Caco-2 (cell line): ENCODE measurements at regions not wholly inside any gene's neighbourhood (a gene's known extent, or its start where the extent isn't known, plus 50 kb on each side); places are given as distances from the start of the nearest gene placed in this dataset.

Experiments
- BruUV-seq: library from RNA; stranded (reverse); fragments of 400-500 nt; replicated peaks from 2 replicates; lab custom pipeline; 2021; lab: Mats Ljungman, UMichigan
- CTCF ChIA-PET: fragments of 300-600 bp; sonication (Branson Sonifier 250); formaldehyde crosslinking; loops from one replicate; lab custom pipeline; 2022; ENCODE audit warnings: antibody characterized with exemption; lab: Charles Lee
- POLR2A ChIA-PET: fragments of 300-600 bp; sonication (Branson Sonifier 250); formaldehyde crosslinking; loops from one replicate; lab custom pipeline; 2022; ENCODE audit warnings: antibody characterized with exemption; lab: Charles Lee
- DNase-seq, 2 experiments: peaks; one replicate each; pipeline versions ENCODE4 v3.0.0 to v3.0.0-alpha.2; 2020 to 2022
- H3K27me3 ChIP-seq: replicated peaks from 2 replicates; pipeline ENCODE4 v1.6.0; 2011; ENCODE audit warnings: low read length; ENCODE audit not compliant: control insufficient read depth, insufficient read depth
- H3K36me3 ChIP-seq: 2 replicates; pipeline ENCODE4 v1.5.1; 2011; ENCODE audit warnings: low read length; ENCODE audit not compliant: control insufficient read depth, insufficient read depth
- H3K4me1 ChIP-seq: fragments of 250-450 bp; sonication (Bioruptor Pico); 2 replicates; pipeline ENCODE4 v1.5.1; 2020; ENCODE audit warnings: mild to moderate bottlenecking
- H3K4me3 ChIP-seq: 2 replicates; pipeline ENCODE4 v1.5.1; 2011; ENCODE audit warnings: low read depth, mild to moderate bottlenecking, control low read depth, low read length
- H3K9me3 ChIP-seq: fragments of 250-450 bp; sonication (Bioruptor Pico); 2 replicates; pipeline ENCODE4 v1.5.1; 2020; ENCODE audit warnings: mild to moderate bottlenecking, moderate library complexity
- H3K27ac Mint-ChIP-seq: one replicate; pipeline ENCODE4 v1.8.0; 2022; ENCODE audit warnings: mixed read lengths; ENCODE audit not compliant: unreplicated experiment
- H3K27me3 Mint-ChIP-seq: one replicate; pipeline ENCODE4 v1.8.0; 2022; ENCODE audit warnings: mixed read lengths; ENCODE audit not compliant: insufficient read depth, unreplicated experiment
- H3K36me3 Mint-ChIP-seq: one replicate; pipeline ENCODE4 v1.8.0; 2022; ENCODE audit warnings: mild to moderate bottlenecking, mixed read lengths; ENCODE audit not compliant: insufficient read depth, unreplicated experiment
- H3K4me1 Mint-ChIP-seq: one replicate; pipeline ENCODE4 v1.8.0; 2022; ENCODE audit warnings: low read depth, mixed read lengths; ENCODE audit not compliant: unreplicated experiment
- H3K4me3 Mint-ChIP-seq: one replicate; pipeline ENCODE4 v1.8.0; 2022; ENCODE audit warnings: mild to moderate bottlenecking, moderate library complexity, mixed read lengths; ENCODE audit not compliant: unreplicated experiment
- H3K9me3 Mint-ChIP-seq: one replicate; pipeline ENCODE4 v1.8.0; 2022; ENCODE audit warnings: mixed read lengths; ENCODE audit not compliant: unreplicated experiment
- intact Hi-C: fragments of 100-400 bp; cut with micrococcal nuclease; formaldehyde crosslinking; loops from one replicate; pipeline ENCODE4 v1.10.0; 2022; ENCODE audit not compliant: unreplicated experiment
- TF ChIP-seq, protein P1 (sequence below), 2 experiments: fragments of 200-600 bp in 1 of 2; IDR thresholded peaks; 1 replicate in 1 of 2; 2 replicates in 1 of 2; pipeline versions ENCODE4 v1.5.1 to v1.8.0; 2011 to 2022; ENCODE audit warnings: antibody characterized with exemption in 1 of 2, control low read depth in 1 of 2, inconsistent platforms in 1 of 2, low read depth in 1 of 2, low read length in 1 of 2, mild to moderate bottlenecking in 1 of 2, moderate library complexity in 1 of 2; ENCODE audit not compliant: insufficient read depth in 1 of 2, severe bottlenecking in 1 of 2, unreplicated experiment in 1 of 2

DNA sequence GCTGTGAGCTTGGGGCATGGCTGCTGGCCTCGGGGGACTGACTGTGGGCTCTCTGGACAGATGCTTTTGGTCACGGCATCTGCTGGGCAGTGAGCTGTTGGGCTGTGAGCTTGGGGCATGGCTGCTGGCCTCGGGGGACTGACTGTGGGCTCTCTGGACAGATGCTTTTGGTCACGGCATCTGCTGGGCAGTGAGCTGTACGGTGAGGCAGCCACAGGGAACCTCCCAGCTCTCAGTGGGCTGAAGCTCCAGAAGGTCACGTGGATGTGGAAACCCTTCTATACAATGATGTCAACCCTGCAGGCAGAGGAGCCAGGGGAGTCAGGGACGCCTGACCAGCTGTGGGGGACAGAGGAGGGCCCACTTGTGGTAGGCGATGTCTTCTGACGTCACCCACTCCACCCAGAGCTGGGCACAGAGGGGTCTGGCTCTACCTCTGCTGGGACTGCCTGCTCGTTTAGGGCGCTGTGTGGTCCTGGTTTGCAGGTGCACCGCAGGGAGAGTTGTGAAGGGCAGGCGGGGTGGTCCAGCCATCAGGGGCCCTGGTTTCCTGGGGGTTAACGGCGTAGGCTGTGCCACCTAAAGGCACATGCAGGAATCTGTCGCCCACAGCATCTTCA, 1331.3 kb downstream of the BRD1 start:
- Histone ChIP-seq H3K4me3 (no peak overlapping the region), H3K27me3 (no peaks in the 10 kb centered on the region), H3K4me1 (no peaks in the 10 kb centered on the region), H3K9me3 (no peaks in the 10 kb centered on the region), H3K36me3 (no peaks in the 10 kb centered on the region)
- POLR2A ChIA-PET: no interaction called here
- no peak overlapping the region for H3K27ac Mint-ChIP-seq
- H3K9me3 Mint-ChIP-seq: no peaks in the 10 kb centered on the region
- DNase-seq: no peak
- BruUV-seq: no TSS peak
- intact Hi-C loops: no loop called here
- no peaks in the 10 kb centered on the region for H3K4me1 Mint-ChIP-seq
- H3K36me3 Mint-ChIP-seq: peaks cover 7% of the 10 kb centered on the region
- TF ChIP-seq, protein P1, sequence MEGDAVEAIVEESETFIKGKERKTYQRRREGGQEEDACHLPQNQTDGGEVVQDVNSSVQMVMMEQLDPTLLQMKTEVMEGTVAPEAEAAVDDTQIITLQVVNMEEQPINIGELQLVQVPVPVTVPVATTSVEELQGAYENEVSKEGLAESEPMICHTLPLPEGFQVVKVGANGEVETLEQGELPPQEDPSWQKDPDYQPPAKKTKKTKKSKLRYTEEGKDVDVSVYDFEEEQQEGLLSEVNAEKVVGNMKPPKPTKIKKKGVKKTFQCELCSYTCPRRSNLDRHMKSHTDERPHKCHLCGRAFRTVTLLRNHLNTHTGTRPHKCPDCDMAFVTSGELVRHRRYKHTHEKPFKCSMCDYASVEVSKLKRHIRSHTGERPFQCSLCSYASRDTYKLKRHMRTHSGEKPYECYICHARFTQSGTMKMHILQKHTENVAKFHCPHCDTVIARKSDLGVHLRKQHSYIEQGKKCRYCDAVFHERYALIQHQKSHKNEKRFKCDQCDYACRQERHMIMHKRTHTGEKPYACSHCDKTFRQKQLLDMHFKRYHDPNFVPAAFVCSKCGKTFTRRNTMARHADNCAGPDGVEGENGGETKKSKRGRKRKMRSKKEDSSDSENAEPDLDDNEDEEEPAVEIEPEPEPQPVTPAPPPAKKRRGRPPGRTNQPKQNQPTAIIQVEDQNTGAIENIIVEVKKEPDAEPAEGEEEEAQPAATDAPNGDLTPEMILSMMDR (IDR thresholded peaks at IDR 0.05; ENCODE audit: insufficient read depth in 1 of 2, low read depth in 1 of 2, low read length in 1 of 2, severe bottlenecking in 1 of 2, unreplicated experiment in 1 of 2): no peak
- no peak overlapping the region for H3K4me3 Mint-ChIP-seq
- CTCF ChIA-PET: no interaction called here
- H3K27me3 Mint-ChIP-seq: peaks cover 13% of the 10 kb centered on the region

DNA sequence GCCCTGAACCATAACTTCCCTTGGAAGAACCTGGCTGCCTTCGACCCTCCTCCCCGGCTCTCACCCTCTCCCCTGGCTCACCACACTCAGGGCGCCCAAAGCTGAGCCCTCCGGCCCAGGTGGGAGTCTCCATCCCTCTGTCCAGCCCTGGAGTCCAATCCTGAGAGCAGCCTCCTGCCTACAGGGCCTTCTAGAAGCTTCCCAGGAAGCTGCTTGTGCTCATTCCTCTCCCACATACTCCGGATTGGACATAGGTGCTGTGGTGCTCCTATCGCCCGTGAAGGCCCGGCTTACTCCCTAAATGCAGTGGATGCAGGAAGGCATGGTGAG, 1332.0 kb downstream of the BRD1 start:
- intact Hi-C loops: no loop called here
- CTCF ChIA-PET: no interaction called here
- Histone ChIP-seq H3K4me3 (no peak overlapping the region), H3K36me3 (no peaks in the 10 kb centered on the region), H3K9me3 (no peaks in the 10 kb centered on the region), H3K4me1 (no peaks in the 10 kb centered on the region), H3K27me3 (no peaks in the 10 kb centered on the region)
- peaks cover 7% of the 10 kb centered on the region for H3K36me3 Mint-ChIP-seq
- DNase-seq: peak in 1 of 2 experiments; percentile 20
- H3K27me3 Mint-ChIP-seq: peaks cover 13% of the 10 kb centered on the region
- BruUV-seq: no TSS peak
- no peaks in the 10 kb centered on the region for H3K4me1 Mint-ChIP-seq
- H3K27ac Mint-ChIP-seq: no peak overlapping the region
- no peaks in the 10 kb centered on the region for H3K9me3 Mint-ChIP-seq
- POLR2A ChIA-PET: no interaction called here
- TF ChIP-seq, protein P1 (IDR thresholded peaks at IDR 0.05; ENCODE audit: insufficient read depth in 1 of 2, low read depth in 1 of 2, low read length in 1 of 2, severe bottlenecking in 1 of 2, unreplicated experiment in 1 of 2): no peak
- no peak overlapping the region for H3K4me3 Mint-ChIP-seq

DNA sequence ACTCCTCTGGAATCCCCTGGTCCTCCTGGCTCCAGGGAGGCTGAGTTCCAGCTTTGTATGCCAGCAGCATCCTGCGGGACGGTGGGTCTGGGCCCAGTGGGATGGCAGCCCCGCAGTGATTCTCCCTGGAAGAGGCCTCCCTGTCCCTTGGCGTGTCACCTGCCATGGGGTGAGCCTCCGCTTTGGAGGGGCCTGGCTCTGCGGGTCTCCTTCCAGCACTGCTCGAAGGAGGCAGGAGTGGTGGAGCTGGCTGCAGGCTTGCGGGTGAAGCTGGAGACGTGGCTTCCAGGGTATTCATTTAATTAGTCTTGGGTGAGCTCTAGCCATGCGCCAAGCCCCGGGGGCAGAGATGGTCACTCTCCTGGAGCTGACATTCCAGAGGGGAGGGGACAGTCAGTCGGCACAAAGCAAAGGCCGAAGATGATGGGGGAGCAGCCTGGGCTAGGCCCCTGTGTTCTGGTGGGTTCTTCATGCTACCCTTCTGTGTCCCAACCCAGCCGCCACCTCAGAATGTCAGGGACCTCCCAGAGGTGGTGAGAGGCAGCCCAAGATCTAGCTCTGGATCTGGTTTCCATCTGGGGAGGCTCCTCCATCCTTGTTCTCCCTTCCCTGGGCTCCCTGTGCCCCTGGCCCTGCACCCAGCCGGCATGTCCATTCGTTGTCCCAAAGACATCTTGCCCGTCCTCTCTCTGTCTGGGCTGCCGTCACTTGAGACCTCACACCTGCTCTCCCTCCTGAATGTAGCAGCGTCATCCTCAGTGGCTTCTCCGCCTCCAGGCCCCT, 1332.5 kb downstream of the BRD1 start:
- DNase-seq: peak in 1 of 2 experiments; percentile 21
- H3K4me1 ChIP-seq: no peaks in the 10 kb centered on the region
- no peak overlapping the region for H3K4me3 Mint-ChIP-seq
- ChIA-PET POLR2A (no interaction called here), CTCF (no interaction called here)
- no peaks in the 10 kb centered on the region for H3K9me3 ChIP-seq
- no peaks in the 10 kb centered on the region for H3K9me3 Mint-ChIP-seq
- no peak overlapping the region for H3K27ac Mint-ChIP-seq
- H3K36me3 ChIP-seq: no peaks in the 10 kb centered on the region
- H3K36me3 Mint-ChIP-seq: peaks cover 7% of the 10 kb centered on the region
- H3K27me3 ChIP-seq: no peaks in the 10 kb centered on the region
- H3K27me3 Mint-ChIP-seq: peaks cover 13% of the 10 kb centered on the region
- TF ChIP-seq, protein P1 (IDR thresholded peaks at IDR 0.05; ENCODE audit: insufficient read depth in 1 of 2, low read depth in 1 of 2, low read length in 1 of 2, severe bottlenecking in 1 of 2, unreplicated experiment in 1 of 2): no peak
- BruUV-seq: no TSS peak
- H3K4me1 Mint-ChIP-seq: no peaks in the 10 kb centered on the region
- H3K4me3 ChIP-seq: no peak overlapping the region
- intact Hi-C loops: no loop called here
